Gastroesophageal sphincter (tissue), 3 donors: ENCODE measurements at regions not wholly inside any gene's neighbourhood (a gene's known extent, or its start where the extent isn't known, plus 50 kb on each side); places are given as distances from the start of the nearest gene placed in this dataset.

Source experiments
- EP300 ChIP-seq: sonication (generic); formaldehyde crosslinking; IDR thresholded peaks from one replicate; pipeline ENCODE4 v1.6.1; 2017; ENCODE audit warnings: antibody characterized with exemption, mild to moderate bottlenecking
- POLR2AphosphoS5 ChIP-seq: sonication (generic); formaldehyde crosslinking; IDR thresholded peaks from one replicate; pipeline ENCODE4 v1.6.1; 2017; ENCODE audit warnings: antibody characterized with exemption
- TF ChIP-seq, protein P1 (sequence below), 4 experiments: fragments of 200-600 bp in 2 of 4; fragments of 450-650 bp in 2 of 4; sonication (generic) in 1 of 4; IDR thresholded peaks; one replicate each; pipeline ENCODE4 v1.5.1; 2017 to 2019; ENCODE audit warnings: antibody characterized with exemption in 4 of 4, mild to moderate bottlenecking in 2 of 4, moderate library complexity in 2 of 4

DNA sequence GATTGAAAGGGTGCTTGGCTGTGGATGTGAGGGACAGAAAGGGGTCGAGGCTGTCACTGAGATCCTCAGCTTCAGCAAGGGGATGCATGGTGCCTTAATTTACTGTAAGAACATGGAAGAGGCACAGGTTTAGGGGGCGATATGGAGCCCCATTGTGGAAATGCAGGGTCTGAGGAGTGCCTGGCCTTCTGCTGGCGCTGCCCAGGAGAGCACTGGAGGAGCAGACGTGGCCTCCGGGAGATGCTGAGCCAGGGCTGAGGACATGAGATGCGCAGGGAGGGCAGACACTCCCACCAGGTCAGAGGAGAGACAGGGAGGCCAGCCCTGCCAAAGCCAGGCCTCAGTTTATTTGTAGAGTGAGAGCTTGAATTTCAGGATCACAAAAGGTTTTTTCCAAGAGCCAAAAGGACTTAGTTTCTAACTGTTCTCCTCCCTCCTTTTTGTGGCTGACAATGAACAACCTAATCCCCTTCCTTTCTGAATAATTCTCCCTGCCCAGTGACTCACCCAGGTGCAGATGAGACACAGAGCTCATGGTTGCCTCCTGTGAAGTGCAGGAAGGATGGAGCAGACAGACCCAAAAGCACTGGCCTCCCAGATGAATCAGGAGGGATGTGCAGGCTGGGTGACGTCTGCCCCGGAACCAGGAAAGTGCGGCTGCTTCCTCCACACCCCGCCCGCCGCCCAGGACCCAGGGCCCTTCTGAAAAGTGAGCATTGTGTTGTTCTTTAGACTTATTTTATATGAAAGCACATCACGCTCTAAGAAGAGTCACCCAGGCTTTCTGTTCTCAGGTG lies 73.0 kb upstream of the TMPRSS2 start:
- TF ChIP-seq, protein P1, sequence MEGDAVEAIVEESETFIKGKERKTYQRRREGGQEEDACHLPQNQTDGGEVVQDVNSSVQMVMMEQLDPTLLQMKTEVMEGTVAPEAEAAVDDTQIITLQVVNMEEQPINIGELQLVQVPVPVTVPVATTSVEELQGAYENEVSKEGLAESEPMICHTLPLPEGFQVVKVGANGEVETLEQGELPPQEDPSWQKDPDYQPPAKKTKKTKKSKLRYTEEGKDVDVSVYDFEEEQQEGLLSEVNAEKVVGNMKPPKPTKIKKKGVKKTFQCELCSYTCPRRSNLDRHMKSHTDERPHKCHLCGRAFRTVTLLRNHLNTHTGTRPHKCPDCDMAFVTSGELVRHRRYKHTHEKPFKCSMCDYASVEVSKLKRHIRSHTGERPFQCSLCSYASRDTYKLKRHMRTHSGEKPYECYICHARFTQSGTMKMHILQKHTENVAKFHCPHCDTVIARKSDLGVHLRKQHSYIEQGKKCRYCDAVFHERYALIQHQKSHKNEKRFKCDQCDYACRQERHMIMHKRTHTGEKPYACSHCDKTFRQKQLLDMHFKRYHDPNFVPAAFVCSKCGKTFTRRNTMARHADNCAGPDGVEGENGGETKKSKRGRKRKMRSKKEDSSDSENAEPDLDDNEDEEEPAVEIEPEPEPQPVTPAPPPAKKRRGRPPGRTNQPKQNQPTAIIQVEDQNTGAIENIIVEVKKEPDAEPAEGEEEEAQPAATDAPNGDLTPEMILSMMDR (IDR thresholded peaks at IDR 0.05) = no peak
- TF ChIP-seq POLR2AphosphoS5 (no peak), EP300 (no peak)
